PFSK-1 (cell line): ENCODE measurements at regions not wholly inside any gene's neighbourhood (a gene's known extent, or its start where the extent isn't known, plus 50 kb on each side); places are given as distances from the start of the nearest gene placed in this dataset.

Experiments
- FOXP2 ChIP-seq: optimal IDR thresholded peaks from 2 replicates; pipeline ENCODE3; 2011; ENCODE audit warnings: borderline replicate concordance, control low read depth, inconsistent platforms; ENCODE audit not compliant: insufficient read depth; ENCODE audit errors: extremely low read length, extremely low read depth
- POLR2AphosphoS5 ChIP-seq: IDR thresholded peaks from 2 replicates; pipeline ENCODE4 v1.6.1; 2012; ENCODE audit warnings: low read depth, mild to moderate bottlenecking, control low read depth, low read length, moderate library complexity
- REST ChIP-seq, 2 experiments: IDR thresholded peaks; 2 replicates each; pipeline versions ENCODE4 v1.6.1 to v1.8.0; 2011 to 2012; ENCODE audit warnings: low read depth in 2 of 2, low read length in 2 of 2, control low read depth in 1 of 2, inconsistent platforms in 1 of 2, mild to moderate bottlenecking in 1 of 2, moderate library complexity in 1 of 2; ENCODE audit not compliant: insufficient read depth in 1 of 2
- SIN3A ChIP-seq: IDR thresholded peaks from 2 replicates; pipeline ENCODE4 v1.6.1; 2012; ENCODE audit warnings: mild to moderate bottlenecking, low read length, moderate library complexity, borderline replicate concordance; ENCODE audit not compliant: insufficient read depth
- TAF1 ChIP-seq: IDR thresholded peaks from 2 replicates; pipeline ENCODE4 v1.6.1; 2012; ENCODE audit warnings: low read length, control low read depth, borderline replicate concordance; ENCODE audit not compliant: insufficient read depth

GRCh38 chr2:139790136-139790535 is 1009.9 kb upstream of the NXPH2 start:
- no peak for TF ChIP-seq TAF1
- TF ChIP-seq SIN3A = no peak
- TF ChIP-seq POLR2AphosphoS5 = no peak
- TF ChIP-seq REST (IDR thresholded peaks at IDR 0.05; ENCODE audit: insufficient read depth in 1 of 2, low read depth in 2 of 2, low read length in 2 of 2) = no peak
- TF ChIP-seq FOXP2 = no peak
